Fibroblast of skin of right quadriceps (primary cell): ENCODE measurements at regions not wholly inside any gene's neighbourhood (a gene's known extent, or its start where the extent isn't known, plus 50 kb on each side); places are given as distances from the start of the nearest gene placed in this dataset.

Source experiments
- DNase-seq: peaks from one replicate; pipeline ENCODE4 v3.0.0-alpha.2; 2013

GRCh38 chr1:8267307-8267706 is 50.6 kb upstream of the SLC45A1 start:
- DNase-seq = no peak

- no peak for DNase-seq
These were observed 51.3 kb upstream of the SLC45A1 start for GRCh38 chr1:8266436-8267165.

- DNase-seq = peak; percentile 30
These were observed 54.1 kb upstream of the SLC45A1 start for GRCh38 chr1:8263791-8264190.

DNA sequence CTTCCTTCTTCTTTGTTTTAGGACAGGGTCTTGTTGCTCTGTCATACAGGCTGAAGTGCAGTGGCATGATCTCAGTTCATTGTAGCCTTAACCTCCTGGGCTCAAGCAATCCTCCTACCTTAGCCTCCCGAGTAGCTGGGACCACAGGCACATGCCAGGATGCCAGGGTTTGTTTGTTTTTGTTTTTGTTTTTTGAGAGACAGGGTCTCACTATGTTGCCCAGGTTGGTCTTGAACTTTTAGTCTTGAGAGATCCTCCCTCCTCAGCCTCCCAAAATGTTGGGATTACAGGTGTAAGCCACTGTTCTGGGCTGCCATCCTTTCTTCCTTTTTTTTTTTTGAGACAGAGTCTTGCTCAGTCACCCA is 56.5 kb upstream of the SLC45A1 start:
- no peak for DNase-seq

DNA sequence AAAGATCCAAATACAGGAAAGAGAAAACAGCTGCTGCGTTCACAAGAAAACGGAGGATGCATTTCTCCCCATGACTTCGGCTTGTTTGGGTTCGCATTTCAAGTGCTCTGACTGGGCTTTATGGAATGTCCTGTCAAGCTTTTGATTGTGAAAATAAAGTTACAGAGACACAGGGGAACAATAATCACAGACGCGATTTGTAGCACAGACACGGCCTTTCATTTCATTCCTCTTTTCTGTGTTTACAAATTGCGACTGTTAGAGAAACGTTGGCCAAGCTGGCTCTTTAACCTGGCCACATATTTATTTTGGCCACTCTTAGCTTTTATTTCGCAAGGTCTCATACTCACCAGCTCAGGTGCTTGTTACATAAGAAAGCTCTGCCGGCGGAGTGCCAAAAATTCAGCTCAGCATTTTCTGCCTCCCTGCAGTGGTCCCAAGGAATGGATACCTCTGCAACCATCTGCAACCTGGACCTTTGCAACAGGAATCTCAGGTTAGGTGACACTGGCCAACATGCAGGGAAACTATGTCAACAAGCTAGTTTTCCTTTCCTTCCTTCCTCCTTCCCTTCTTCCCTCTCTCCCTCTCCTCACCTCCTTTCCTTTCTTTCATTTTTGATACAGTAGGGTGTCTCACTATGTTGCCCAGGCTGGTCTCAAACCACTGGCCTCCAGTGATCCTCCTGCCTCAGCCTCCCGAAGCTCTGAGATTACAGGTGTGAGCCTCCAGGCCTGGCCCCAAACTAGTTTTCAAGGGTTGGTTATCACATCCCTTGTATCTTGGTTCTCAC is 58.2 kb upstream of the SLC45A1 start:
- peak; percentile 62 for DNase-seq

- DNase-seq = no peak
These were observed 60.3 kb upstream of the SLC45A1 start for GRCh38 chr1:8257621-8258020.

DNA sequence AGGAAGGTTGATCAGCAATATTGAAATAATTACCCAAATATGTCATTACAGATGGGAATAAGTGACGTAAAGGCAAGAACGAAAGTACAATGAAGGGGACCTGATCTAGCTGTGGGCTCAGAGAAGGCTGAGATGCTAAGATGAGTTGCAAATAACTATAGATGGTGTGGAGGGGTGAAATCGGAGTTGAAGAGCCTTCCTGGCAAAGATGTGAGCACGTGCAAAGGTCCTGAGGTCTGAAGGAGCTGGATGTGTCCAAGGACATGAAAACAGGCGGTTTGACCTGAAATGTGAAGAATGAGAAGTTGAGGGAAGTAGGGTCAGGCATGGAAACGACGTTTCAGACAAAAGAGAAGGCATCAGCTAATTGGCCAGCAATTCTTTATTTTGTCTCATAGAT is 61.6 kb upstream of the SLC45A1 start:
- no peak for DNase-seq

DNA sequence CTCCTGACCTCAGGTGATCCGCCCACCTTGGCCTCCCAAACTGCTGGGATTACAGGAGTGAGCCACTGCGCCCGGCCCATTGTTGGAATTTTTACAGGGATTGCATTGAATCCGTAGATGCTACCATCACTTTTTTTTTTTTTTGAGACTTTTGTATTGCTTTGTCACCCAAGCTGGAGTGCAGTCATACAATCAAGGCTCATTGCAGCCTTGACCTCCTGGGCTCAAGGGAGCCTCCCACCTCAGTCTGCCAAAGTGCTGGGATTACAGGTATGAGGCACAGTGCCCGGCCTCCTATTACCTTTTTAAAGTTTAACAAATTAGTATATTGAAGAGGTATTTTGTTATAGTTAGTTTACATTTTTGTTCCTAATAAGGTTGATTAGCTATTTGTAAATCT is 62.2 kb upstream of the SLC45A1 start:
- DNase-seq = no peak

DNA sequence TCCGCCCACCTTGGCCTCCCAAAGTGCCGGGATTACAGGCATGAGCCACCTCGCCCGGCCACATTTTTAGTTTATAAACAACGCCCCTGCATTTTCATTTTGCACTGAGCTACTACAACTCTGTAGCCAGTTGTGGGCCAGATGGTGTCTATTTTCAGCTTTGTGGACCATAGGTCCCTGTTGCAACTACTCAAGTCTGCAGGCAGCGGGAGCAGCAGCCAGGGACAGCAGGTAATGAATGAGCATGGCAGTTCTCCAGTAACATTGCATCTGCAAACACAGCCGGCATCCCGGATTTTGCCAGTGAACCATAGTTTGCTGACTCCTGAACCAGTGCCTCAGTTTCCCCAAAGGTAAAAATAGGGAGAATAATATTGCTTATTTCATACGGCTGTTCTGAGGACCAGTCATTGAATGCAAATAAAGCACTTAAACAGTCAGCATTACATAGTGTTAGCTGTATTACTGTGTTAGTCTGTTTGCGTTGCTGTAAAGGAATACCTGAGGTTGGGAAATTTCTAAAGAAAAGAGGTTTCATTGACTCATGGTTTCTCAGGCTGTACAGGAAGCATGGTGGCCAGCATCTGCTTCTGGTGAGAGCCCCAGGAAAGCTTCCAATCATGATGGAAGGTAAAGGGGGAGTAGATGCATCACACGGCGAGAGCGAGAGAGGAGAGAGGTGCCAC is 65.5 kb upstream of the SLC45A1 start:
- DNase-seq = no peak

GRCh38 chr1:8251635-8252034 is 66.3 kb upstream of the SLC45A1 start:
- DNase-seq = no peak

GRCh38 chr1:8249838-8250237 is 68.1 kb upstream of the SLC45A1 start:
- no peak for DNase-seq

GRCh38 chr1:8247811-8248436 is 70.0 kb upstream of the SLC45A1 start:
- no peak for DNase-seq

GRCh38 chr1:8244304-8244703 is 73.6 kb upstream of the SLC45A1 start:
- no peak for DNase-seq

- DNase-seq = no peak
These were observed 75.4 kb upstream of the SLC45A1 start for GRCh38 chr1:8242498-8242897.

DNA sequence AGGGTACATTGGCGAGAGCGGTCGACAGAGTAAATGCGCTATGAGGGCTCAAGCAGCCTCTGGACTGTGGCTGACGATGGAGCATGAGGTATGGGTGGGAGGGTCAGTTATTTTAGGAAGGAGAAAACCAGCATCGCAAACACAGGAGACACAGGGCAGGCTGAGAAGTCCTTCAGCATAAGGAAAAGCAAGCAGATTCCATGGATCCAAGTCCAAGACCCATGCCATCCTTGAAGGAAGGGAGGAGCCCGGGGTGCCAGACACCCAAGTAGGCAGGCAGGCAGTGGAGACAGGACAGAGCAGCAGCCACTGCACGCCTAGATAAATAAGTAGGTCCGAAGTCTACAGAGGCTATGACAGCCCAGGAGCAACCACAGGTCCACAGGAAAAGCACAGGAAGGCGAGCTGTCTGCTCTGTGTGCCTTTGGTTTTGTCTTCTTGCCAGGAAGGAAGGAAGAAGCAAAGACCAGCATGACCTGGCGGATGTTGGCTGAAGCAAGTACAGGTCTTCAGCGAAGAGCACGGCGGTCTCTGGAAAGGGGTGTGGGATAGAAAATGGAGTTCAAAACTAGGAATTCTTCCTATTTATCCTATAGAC is 76.4 kb upstream of the SLC45A1 start:
- no peak for DNase-seq

DNA sequence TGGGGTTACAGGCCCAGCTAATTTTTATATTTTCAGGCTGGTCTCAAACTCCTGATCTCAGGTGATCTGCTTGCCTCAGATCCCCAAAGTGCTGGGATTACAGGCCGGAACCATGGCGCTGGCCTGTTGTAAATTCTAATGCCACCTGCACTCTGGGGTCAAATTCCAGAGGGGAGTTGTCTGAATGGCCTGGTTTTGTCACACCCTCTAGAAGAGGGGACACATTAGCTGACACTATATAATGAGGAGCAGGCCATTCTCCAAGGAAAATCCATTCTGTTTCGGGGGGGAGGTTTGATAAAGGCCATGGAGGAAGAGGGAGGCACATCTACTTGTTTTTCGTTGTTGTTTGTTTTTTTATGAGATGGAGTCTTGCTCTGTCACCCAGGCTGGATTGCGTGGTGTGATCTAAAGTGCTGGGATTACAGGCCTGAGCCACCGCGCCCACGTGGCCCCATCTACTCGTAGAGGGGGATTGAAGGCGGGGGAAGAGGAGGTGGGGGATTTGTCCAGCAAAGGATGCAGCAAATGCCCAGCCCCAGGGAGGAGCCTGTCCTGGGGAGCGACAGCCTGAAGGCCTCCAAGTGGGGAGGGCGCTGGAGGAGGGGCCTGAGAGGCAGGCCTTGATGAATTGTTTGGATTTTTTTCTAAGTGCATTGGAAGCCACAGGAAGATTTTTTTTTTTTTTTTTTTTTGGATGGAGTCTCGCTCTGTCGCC is 78.4 kb upstream of the SLC45A1 start:
- peak; percentile 27 for DNase-seq

- DNase-seq = peak; percentile 61
These were observed 78.9 kb upstream of the SLC45A1 start for GRCh38 chr1:8239039-8239305.

DNA sequence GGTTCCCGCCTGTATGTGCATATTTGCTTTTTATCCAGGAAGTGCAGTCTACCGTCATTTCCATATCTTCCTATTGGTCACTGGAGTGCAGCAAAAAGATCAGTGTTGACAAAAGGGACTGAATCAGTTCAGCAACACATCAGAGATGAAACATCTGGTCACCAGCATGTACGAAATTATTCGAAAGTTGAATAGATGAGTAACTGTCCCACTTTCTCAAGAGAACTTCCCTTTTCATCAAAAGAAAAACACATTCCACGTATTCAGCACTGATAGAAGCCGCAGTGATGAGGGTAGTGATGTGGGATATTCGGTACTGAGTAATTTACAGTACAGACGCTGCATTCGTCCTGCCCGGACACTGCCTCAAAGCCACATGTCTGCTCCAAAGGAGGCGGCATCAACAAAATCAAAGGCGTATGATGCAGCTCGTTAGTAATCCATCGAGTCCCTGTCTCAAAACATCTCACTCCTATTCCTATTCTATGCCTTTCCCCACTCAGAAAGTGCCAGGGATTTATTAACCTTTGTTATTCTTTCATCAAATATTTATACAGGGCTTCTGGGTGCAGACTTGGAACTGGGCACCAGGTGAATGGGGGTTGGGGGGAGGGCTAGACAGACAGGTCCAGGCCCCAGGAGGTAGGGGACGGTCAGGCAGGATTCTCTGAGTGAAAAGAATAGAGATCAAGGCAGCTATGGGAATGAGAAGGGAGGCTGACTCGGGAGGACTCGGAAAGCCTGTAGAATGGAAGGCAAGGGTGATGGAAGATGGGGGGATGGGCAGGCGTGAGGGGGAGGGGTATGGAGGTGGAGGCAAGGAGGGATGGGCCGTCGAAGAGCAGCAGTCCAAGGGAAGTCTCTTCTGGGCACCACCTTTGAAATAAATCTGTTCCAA is 79.5 kb upstream of the SLC45A1 start:
- peak; percentile 92 for DNase-seq

DNA sequence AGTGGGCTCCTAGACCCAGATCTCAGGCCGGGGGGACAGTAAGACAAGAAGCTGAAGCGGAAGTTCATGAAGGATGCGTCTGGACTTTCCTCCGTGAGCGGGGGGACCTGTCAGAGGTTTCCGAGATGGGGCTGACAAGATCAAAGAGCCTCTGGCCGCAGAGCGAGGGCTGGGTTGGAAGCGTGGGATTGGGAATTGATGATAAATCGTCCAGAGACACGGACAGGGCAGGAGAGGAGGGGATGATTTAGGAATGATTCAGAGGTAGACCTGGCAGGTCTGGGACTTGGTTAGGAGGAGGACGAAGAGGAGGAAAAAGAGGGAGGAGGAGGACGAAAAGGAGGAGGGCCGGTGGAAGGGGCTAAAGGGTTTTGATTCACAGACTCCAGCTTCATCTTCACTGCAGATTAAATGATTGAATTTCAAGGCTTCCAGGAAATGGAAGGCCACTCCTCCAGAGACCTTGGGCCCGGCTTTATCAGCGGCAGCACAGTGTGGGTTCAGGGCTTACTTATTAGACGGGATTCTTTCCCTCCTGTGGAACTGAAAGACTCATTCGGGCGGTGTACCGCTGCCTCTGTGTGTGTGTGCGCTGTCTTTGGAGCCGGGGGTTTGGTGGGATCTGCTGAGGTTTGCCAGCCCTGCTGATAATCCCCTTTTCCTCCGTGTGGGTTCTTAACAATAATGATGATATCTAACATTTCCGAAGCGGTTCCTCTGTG is 85.7 kb upstream of the SLC45A1 start:
- DNase-seq = no peak

- DNase-seq = no peak
These were observed 87.7 kb upstream of the SLC45A1 start for GRCh38 chr1:8230292-8230621.

- DNase-seq = no peak
These were observed 89.7 kb upstream of the SLC45A1 start for GRCh38 chr1:8228253-8228652.
